Left lung (tissue), 4 donors: ENCODE measurements at regions not wholly inside any gene's neighbourhood (a gene's known extent, or its start where the extent isn't known, plus 50 kb on each side); places are given as distances from the start of the nearest gene placed in this dataset.

Source experiments
- ATAC-seq: fragments of 200-7000 bp; cut with Tn5 transposase; one replicate; pipeline ENCODE4 v1.9.1; 2020; ENCODE audit warnings: moderate library complexity
- DNase-seq, 4 donors: peaks; one replicate each; pipeline ENCODE4 v3.0.0-alpha.2; 2013 to 2020
- H3K27ac ChIP-seq, 2 donors: fragments of 200-600 bp; sonication (generic) in 1 of 2; one replicate each; pipeline versions ENCODE4 v1.5.0 to v1.8.0; 2020 to 2021
- H3K27me3 ChIP-seq, 2 donors: fragments of 200-600 bp; sonication (generic) in 1 of 2; one replicate each; pipeline versions ENCODE4 v1.5.0 to v1.8.0; 2020 to 2021
- H3K36me3 ChIP-seq, 2 donors: fragments of 200-600 bp; sonication (generic) in 1 of 2; one replicate each; pipeline versions ENCODE4 v1.5.0 to v1.8.0; 2020 to 2021
- H3K4me1 ChIP-seq, 2 donors: fragments of 200-600 bp; one replicate each; pipeline ENCODE4 v1.8.0; 2021
- H3K4me3 ChIP-seq, 2 donors: fragments of 200-600 bp; sonication (generic) in 1 of 2; one replicate each; pipeline versions ENCODE4 v1.5.0 to v1.8.0; 2020 to 2021; ENCODE audit warnings: mild to moderate bottlenecking in 1 of 2
- H3K9me3 ChIP-seq, 2 donors: fragments of 200-600 bp; sonication (generic) in 1 of 2; one replicate each; pipeline versions ENCODE4 v1.5.0 to v1.8.0; 2020 to 2021
- intact Hi-C, 2 donors: fragments of 100-400 bp; cut with DNase I; formaldehyde crosslinking; loops; one replicate each; pipeline versions ENCODE4 v1.11.2 to v1.14.2; 2022
- TF ChIP-seq, protein P1 (sequence below), 2 donors: fragments of 200-600 bp; sonication (generic) in 1 of 2; IDR thresholded peaks; one replicate each; pipeline versions ENCODE4 v1.5.0 to v1.8.0; 2021; ENCODE audit warnings: antibody characterized with exemption in 2 of 2
- donor health status: DM: no; HTN: yes; CAD: no.
- donor health status: DM: no; HTN: no; CAD: no.

DNA sequence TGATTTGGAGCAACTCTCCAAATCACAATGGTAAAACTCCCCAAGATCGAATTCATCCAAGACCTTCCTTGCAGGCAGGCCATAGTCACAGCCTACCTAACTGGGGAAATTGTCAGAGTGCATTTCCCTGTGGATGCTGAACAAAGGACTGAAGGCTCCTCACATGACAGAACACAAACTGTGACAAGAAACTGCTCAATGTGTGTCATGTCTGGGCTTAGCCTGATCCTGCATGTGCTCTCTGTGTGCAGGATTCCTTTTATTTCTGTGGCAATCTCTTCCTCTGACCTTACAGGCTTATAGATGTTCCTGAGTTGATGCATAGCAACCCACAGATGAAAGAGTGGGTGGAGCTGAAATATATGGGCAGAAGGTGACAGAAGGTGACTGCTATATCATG, 465.8 kb downstream of the ICE1 start:
- Histone ChIP-seq H3K36me3 (no peaks in the 10 kb centered on the region), H3K4me3 (no peak overlapping the region), H3K27ac (no peak overlapping the region), H3K9me3 (no peaks in the 10 kb centered on the region), H3K27me3 (peaks cover 0 to 18% of the 10 kb centered on the region in 2 donors), H3K4me1 (no peaks in the 10 kb centered on the region)
- DNase-seq (no peak), ATAC-seq (no peak)
- TF ChIP-seq, protein P1, sequence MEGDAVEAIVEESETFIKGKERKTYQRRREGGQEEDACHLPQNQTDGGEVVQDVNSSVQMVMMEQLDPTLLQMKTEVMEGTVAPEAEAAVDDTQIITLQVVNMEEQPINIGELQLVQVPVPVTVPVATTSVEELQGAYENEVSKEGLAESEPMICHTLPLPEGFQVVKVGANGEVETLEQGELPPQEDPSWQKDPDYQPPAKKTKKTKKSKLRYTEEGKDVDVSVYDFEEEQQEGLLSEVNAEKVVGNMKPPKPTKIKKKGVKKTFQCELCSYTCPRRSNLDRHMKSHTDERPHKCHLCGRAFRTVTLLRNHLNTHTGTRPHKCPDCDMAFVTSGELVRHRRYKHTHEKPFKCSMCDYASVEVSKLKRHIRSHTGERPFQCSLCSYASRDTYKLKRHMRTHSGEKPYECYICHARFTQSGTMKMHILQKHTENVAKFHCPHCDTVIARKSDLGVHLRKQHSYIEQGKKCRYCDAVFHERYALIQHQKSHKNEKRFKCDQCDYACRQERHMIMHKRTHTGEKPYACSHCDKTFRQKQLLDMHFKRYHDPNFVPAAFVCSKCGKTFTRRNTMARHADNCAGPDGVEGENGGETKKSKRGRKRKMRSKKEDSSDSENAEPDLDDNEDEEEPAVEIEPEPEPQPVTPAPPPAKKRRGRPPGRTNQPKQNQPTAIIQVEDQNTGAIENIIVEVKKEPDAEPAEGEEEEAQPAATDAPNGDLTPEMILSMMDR (IDR thresholded peaks at IDR 0.05): no peak
- intact Hi-C loops: no loop called here

DNA sequence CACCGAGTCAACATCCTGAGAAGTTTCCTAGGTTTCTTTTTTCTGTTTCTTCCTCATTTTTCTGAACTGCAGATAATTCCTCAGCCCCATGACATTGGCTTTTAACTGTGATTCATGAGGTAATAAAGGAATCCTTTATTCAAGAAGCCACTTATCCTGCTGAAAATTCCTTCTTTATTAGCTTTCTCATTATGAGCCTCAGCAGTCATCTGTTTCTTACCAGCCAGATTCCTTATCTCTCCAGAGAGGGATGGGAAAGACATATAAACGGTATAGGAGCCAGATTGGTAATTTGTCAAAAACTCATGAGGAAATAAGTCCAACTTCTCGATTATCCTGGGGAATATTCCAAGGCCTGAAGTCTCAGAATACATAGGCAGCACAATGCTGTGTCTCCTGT, 465.4 kb downstream of the ICE1 start:
- H3K4me1 ChIP-seq: no peaks in the 10 kb centered on the region
- DNase-seq: no peak
- H3K27me3 ChIP-seq: peaks cover 0 to 18% of the 10 kb centered on the region in 2 donors
- no peaks in the 10 kb centered on the region for H3K9me3 ChIP-seq
- no peak overlapping the region for H3K4me3 ChIP-seq
- TF ChIP-seq, protein P1 (IDR thresholded peaks at IDR 0.05): no peak
- intact Hi-C loops: no loop called here
- H3K36me3 ChIP-seq: no peaks in the 10 kb centered on the region
- ATAC-seq: no peak
- no peak overlapping the region for H3K27ac ChIP-seq

DNA sequence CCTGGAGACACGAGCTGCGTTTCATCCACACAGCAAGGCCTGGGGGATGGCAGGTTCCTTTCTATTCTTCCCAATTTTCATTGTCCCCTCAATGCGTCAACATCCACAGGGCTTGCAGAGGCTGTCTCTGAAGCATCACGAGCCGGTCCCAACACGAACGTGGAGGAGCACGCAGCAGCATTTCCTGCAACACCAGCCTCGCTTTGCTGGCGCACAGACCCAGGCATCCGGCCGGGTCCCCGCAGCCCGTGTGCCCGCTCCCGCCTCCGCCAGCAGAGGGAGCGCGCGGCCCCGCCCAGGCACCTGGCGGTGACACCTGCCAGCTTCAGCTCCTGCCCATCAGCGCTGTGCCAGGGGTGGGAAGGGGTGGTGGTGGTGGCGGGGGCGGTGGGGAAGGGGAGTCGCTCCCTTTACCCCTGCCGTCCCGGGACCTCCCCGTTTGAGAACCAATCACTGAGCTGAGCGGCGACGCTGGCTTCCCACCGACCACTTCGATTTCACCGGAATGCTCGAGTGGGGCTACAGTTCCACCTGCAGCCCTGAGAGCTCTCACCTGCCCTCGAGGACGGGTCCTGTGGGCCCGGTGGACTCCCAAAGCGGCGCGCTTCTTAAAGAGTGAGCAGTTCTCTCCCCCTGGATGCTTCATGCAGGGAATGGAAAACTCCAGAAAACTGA, 464.5 kb downstream of the ICE1 start:
- H3K27me3 ChIP-seq: peaks cover 0 to 18% of the 10 kb centered on the region in 2 donors
- DNase-seq: peak in 3 of 4 donors; percentile 6 to 88 (median 35)
- no peaks in the 10 kb centered on the region for H3K36me3 ChIP-seq
- no peaks in the 10 kb centered on the region for H3K9me3 ChIP-seq
- no peaks in the 10 kb centered on the region for H3K4me1 ChIP-seq
- TF ChIP-seq, protein P1 (IDR thresholded peaks at IDR 0.05): peak; percentile 34 to 63
- intact Hi-C loops: no loop called here
- H3K4me3 ChIP-seq: no peak overlapping the region
- H3K27ac ChIP-seq: no peak overlapping the region
- peak; percentile 99 for ATAC-seq

DNA sequence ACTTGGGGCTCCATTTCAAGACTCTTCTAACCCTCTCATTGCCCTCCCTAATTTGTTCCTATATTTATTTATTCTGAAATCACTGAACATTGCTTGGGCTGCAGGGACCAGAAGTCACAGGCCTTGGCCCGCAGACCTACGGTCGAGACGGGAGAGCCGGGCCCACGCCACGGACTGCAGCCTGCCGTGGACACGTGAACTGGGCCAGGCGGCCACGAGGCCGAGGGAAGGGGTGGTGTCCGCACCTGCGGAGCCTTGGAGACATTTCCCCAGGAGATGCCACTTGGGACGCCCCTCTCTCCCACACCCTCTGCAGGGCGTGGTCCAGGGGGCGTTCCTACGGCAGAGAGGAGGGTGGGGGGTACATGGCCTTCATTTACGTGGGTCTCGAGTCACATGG, 463.9 kb downstream of the ICE1 start:
- no peaks in the 10 kb centered on the region for H3K36me3 ChIP-seq
- H3K9me3 ChIP-seq: no peaks in the 10 kb centered on the region
- intact Hi-C loops: no loop called here
- TF ChIP-seq, protein P1 (IDR thresholded peaks at IDR 0.05): no peak
- H3K4me3 ChIP-seq: no peak overlapping the region
- H3K27me3 ChIP-seq: peaks cover 0 to 24% of the 10 kb centered on the region in 2 donors
- no peak for DNase-seq
- no peak overlapping the region for H3K27ac ChIP-seq
- no peaks in the 10 kb centered on the region for H3K4me1 ChIP-seq
- no peak for ATAC-seq

DNA sequence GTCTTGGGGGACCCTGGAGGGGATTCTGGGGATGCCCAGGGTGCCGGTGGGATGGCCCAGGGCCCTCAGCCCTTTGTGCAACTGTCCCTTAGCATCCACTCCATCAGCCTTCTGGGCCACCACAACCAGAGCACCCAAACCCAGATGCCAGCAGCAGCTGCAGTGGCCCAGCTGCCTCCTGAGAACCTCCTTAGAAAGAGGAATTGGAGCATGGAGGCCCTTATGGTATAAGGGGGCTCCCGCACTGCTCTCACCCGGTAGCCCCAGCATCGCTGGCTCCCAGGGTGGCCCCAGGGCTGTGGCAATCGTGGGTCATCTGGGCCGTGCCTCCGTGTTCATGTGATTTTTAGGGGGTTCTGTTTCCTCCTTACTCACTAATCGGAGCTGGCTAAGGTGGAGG, 463.3 kb downstream of the ICE1 start:
- H3K27me3 ChIP-seq: peaks cover 0 to 24% of the 10 kb centered on the region in 2 donors
- H3K4me3 ChIP-seq: no peak overlapping the region
- H3K27ac ChIP-seq: no peak overlapping the region
- no peaks in the 10 kb centered on the region for H3K36me3 ChIP-seq
- intact Hi-C loops: no loop called here
- no peaks in the 10 kb centered on the region for H3K9me3 ChIP-seq
- TF ChIP-seq, protein P1 (IDR thresholded peaks at IDR 0.05): no peak
- ATAC-seq (no peak), DNase-seq (no peak)
- no peaks in the 10 kb centered on the region for H3K4me1 ChIP-seq
